GM19455 (cell line): ENCODE measurements at regions not wholly inside any gene's neighbourhood (a gene's known extent, or its start where the extent isn't known, plus 50 kb on each side); places are given as distances from the start of the nearest gene placed in this dataset.

Experiments
- ATAC-seq: cut with Tn5 transposase; IDR thresholded peaks from one replicate; pipeline ENCODE4 v1.9.1; 2021; ENCODE audit not compliant: unreplicated experiment

DNA sequence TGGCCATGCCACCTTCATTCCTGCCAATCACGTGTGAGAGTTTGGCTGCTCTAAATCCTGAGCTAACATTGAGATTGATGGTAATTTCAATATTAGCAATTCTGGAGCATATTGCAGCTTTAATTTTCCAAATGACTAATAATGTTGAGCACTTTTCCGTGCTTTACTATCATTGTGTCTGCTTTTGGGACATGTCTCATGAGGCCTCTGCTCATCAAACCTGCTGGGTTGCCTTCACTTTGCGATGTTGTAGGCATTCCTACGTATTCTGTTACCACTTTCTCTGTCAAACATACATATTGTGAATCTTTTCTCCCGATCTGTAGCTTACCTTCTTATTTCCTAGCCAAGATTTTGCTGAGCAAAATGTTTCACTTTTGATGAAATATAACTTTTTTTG, 466.6 kb downstream of the GALR1 start:
- no peak for ATAC-seq

DNA sequence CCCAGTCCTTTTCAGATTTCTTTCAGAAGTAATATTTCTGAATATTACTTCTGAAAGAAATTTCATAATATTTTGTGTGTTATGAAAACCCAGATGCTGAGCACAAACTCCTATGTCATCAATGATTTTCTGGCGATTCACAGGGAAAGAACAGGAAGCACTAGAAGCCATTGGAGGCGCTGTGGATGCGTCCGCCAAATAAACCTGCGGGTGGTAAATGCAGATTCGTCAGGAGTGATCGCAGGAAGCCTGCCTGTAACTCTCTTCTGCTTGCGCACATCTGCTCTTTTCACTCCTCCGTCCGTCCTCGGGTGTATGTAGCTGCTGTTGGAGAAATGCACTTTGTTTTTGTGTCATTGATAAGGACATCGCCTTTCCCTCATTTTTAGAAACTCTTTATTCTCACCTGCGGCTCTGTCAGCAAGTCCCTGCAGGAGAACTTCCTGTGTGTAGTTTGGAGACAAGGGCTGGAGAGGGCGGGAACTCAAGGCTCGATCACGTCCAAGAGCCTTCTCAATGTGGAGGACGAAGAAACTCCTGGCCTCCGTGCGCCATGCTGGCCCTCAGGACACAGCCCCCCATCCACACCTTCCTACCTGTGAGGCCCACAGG, 483.8 kb downstream of the GALR1 start:
- ATAC-seq, result no peak

DNA sequence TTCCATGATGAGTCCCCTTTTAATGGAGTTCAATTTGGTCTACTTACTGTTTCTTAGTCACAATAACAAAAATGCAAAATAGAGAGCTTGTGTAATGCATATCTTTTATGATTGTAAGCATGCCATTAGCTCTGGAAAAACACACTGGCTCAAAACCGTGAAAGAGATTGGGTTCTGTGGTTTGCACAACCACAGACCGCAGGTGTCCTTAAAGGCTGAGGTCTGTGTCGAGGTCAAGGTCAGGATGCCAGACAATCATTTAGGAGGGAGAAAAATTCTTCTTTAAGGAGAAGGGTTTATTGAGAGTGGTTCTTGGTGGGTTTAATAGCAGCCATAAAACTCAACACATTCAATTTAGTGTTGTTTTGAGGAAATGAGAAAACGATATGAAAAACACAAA, 487.2 kb downstream of the GALR1 start:
- no peak for ATAC-seq

DNA sequence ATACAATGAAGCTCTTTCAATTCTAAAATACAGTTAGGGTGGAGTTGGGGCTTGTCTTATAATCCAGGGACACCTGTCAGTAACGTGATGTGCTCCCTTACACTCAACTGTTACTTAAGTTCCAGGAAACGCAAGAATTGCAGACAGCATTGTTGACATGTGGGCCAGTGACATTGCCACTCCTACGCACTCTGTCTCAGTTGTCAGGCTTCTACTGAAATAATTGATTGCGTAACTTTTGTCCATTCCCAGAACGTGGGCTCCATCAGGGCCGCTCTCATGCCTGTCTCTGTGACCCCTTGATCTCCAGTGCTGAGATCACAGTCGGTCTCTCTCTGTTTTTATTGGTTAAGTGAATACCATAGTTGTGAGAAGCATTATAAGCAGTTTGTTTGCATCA, 487.8 kb downstream of the GALR1 start:
- ATAC-seq, result no peak

DNA sequence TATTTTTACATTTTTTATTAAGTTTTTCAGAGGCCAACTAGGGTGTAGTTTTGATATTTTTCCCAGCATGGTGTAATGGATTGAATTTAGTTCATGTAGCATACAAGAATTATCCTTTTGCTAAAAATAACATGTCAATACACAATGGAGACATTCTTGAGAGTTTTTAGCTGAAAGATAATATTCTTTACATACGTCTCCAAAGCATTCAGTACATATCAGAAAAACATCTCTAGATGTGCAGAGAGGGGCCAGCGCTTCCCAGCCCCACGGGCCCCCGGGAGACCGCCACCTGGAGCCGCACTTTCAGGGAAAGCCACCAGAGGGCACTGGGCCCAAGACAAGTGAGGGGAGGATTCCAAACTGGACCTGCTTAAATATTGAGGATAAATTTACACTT, 499.4 kb downstream of the GALR1 start:
- ATAC-seq, result no peak

DNA sequence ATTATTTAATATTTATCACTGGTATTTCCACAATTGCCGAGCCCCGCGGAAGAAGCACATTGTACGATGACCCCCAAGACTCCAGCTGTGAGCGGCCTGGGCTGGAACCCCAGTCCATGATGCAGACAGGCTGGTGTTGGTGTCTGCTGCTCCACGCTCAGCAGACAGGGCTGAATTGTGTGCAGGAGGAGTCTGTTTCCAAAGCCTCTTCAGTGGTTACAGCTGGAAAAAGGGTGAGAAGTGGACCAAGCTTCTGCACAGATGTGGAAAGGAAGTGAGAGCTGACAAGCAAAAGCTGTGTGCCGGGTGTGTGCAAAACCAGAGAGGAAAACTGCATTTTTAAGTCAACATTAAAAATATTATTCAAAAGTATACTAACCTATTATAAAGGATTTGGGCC, 500.4 kb downstream of the GALR1 start:
- ATAC-seq, result no peak

DNA sequence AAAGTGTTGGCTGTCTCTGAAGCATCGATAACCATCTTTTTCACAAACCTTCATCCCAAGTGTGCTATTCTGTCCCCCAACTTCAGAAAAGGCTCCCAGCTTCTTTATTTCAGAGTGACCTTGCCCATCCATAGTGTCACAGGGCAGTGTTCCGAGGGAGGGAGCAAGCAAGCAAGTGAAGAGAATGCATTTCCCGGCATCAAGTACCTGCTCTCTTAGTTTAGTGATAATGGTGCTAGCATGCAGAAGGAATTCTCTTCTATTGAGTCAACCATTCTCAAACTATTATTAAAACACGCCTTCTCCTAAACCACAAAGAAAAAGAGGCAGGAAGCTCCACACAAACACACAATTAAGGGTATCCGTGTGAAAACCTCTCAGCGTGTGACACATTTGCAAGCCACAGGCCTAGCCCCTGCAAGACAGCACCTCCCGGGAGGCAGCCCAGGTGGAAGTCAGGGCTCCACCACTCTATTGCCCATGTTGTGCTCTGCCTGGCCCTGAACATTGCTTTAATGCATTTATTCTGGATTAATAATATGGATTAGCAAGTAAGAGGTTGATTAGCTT, 504.9 kb downstream of the GALR1 start:
- ATAC-seq, result no peak

DNA sequence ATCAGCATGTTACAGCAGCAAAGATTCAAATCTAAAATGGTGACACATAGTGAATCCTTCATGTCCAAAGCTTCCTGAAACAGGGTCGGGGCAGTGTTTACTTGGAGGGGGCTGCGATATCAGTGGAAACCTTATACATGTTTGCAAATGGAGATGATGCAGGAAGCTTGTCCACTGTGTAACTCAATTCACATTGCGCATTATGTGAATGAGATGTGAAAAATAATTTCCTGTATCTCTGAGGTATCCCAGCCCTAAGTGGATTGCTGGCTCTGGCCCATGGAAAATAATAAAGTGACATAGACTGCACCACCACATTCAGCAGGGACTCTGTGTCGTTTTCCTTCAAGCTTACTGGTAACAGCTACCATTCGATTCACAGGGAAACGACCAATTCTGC, 505.5 kb downstream of the GALR1 start:
- no peak for ATAC-seq

DNA sequence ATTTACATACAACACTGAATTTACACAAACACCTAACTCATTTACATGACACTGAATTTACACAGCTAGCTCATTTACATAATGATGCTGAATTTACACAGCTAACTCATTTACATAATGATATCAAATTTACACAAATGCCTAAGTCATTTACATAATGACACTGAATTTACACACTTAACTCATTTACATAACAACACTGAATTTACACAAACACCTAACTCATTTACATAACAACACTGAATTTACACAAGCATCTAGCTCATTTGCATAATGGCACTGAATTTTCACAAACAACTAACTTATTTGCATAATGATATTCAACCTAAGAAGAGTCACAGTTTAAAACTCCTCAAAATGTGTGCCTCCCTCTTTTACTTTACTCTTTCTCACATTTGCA, 511.7 kb downstream of the GALR1 start:
- no peak for ATAC-seq

DNA sequence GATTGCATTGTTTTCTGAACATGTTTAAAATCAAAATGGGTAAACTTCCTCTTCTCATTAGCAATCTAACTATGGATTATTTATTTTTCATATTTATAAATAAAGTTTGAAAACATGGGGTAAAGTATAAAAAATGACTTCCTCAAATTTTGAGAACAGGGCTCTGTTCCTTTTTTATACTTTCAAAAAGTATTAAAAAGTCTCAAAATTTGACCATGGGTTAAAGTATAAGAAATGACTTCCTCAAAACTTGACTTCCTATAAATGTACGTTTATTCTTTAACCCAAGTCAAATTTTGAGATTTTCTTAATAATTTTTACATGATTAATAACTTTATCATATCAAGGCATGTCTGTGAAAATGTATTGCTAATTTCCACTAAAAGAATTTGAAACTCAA, 512.4 kb downstream of the GALR1 start:
- ATAC-seq, result no peak

DNA sequence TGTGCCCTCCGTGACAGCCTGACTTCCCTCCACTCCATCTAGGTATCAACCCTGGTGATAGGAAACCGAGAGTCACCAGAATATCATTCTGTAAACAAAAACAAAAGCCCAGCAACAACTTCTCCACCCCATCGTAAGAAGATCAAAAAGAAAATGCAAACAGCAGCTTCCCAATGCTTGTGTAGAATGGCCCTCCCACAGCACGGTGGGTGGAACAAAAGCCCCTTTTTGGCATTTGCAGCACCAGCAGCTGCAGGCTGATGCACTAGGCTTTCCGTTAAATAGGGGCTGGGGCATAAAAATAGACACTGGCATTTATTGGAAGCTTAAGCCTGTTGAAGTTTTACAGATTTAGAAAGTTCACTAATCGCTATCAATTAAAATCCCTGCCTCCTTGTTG, 513.0 kb downstream of the GALR1 start:
- no peak for ATAC-seq

DNA sequence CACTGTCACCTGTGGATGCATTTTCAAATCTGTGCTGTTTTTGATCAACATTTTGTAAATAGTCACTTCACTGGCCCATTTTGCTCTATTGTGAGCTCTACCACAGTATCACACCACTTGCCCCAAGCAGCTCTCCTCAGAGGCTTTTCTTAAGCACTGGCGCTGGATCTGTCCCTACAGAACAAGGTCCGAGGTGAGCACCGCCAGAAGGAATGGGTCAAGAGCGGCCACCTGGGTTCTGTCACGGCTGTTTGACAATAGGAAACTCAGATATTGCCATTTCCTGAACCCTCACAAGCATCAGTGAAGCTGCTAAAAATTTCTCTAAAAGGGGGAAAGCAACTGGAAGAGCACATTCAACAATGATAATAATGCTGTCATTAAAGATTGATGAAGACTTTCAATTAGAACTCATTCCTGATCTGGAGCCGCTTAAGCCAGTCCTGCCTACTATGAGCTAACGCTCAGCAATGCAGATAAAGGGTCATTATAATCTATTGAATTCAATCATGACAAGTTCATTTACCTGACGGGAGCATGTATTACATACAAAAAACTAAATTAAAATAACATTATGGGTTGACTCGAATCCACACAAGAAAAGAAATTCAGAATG, 514.0 kb downstream of the GALR1 start:
- no peak for ATAC-seq

DNA sequence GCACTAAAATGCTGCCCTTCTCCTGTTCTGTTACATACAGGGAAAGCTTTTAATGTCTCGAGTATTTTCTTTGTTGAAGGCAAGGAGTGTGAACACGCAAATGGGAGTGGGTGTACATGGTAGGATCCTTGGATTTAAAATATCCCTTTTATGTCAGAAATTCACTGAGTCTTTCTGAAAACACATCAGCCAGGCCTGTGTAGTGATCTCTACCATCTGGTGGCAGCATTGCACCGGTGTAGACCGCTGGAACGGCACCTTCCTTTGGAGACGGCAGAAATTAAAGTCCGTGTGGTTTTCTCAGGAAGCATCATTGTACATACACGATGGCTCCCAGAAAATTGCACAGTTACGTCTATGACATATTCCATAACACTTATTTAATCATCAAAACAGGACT, 515.8 kb downstream of the GALR1 start:
- ATAC-seq, result no peak

DNA sequence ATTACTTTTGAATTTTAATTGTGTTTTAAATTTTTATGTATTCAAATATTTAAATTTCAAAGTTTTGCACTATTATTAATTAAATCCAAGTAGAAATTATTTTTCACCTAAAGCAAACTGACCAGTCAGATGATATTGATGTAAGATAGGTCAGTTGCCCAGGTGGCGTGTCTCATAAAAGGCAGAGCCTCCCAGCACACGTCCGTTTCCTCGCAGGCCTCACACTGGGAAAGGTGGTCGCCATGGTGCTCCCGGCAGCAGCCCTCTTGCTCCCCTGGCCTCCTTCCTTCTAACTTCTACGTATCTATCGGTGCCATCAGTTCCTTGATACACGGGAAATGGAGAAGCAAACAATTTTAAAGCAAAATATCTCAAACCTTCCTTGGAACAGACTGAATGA, 516.8 kb downstream of the GALR1 start:
- no peak for ATAC-seq

DNA sequence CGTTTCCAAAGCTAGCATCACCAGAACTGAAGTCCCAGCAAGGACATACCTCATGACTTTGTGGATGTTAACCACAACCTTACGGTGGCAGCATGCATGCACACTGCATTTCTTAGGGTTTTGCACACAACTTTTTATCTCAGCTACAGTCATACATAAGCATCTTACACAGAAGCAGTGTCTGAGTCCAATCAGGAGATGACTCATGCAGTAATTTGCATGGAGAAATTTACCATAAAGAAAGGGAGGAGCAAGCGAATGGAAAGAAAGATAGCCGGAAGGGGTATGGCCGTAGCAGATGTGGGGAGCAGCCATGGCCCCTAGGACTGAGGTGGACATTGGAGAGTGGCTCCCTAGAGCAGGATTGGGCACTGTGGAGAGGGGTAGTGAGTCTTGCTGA, 522.5 kb downstream of the GALR1 start:
- ATAC-seq, result no peak

DNA sequence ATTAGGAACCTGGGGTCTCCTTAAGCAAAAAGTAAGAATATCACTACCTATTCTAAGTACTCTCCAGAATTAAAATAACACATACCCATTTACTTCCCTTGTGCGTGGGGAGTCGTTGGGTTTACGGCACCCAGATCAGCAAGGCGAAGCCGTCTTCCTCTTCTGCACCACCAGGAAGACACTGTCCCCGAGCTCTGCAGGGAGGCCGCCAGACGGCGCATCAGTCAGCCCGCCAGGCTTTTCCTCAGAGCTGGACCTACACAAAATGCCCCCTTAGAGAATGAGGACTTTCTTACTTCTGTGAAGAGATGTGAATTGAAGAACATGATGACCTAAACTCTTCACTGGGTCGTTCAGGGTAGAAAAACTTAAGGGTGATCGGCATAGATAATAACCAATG, 526.5 kb downstream of the GALR1 start:
- ATAC-seq, result no peak

DNA sequence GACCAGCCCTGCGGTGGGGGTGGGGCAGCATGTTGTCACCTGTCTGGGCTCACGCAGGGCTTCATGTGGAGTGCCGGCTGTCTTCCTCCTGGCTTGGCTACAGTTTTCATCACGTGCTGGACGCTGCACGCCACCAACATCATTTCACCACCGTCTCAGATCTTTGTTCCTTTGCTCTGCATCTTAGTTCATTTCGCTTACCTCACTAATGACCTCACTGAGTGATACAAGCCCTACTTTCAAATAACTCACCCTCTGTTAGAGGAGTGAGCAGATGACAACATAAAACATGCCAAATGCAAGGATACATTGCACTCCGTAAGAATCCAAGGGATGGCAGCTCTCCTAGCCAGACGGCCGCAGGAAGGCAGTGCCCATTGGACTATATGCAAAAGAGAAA, 527.5 kb downstream of the GALR1 start:
- no peak for ATAC-seq

DNA sequence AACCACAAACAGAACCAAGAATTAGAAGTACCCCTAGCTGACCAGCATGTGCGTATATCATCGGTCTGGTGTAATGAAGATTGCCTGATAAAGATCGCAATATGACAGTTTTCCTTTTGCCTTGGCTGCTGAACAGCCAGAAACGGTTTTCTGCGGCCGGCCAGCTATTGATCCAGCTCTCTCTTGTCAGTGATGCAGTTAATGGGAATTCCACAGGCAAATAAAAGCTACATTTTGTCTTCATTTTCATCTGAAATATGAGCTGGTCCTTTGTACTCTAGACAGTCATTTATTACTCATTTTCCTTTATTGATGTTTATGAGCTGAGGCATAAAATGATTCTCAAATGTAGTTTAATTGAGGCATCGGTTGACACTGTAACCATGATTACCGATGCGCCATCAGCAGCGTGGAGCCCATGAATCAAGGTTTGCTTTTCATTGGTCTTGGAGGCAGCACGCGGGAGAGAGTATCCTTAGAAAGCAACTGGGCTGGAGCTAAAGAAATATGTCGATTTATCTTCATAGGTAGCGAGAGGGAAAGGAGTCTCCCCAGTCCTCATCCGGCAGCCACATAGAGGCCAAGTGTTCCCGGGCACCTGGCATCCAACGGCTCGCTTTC, 535.2 kb downstream of the GALR1 start:
- ATAC-seq, result no peak

DNA sequence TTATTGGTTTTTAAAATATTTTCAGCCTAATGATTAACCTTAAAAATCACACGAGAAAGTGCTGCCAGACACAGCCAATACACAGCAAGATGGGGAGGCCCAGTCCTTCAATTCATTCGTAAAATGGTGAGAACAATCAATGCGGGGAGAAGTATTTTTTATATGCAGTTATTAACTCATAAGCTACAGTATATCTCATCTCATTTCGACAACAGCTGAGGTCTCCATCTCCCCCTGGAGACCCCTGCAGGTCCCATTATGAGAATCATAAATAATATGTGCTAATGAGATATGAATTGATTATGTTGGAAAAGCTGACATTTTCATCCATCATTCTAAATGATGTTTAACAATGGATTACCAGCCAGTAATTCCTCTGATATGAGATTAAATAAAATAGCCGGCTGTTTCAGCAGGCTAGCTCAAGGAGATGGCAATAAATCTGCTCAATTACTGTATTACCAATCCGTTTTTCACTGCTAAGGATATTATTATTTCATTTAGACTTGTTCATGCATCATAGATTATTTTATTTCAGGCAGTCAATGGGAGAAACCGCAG, 535.8 kb downstream of the GALR1 start:
- no peak for ATAC-seq

DNA sequence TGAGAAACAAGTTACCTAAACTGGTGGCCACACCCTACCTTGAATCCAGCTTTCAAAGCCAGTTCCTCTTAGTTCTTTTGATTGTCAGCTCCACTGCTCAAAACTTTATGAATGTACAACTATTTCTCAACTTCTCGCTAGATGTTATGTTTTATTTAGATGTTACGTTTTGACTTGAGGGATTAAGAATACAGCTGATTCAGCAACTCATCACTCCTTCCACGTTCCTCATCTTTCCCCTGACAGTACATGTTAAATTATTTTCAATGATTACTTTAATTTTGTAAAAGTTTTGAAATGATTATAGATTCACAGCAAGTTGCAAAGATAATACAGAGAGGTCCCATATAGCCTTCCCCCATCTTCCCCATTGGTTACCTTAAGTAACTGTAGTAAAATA, 553.4 kb downstream of the GALR1 start:
- no peak for ATAC-seq

DNA sequence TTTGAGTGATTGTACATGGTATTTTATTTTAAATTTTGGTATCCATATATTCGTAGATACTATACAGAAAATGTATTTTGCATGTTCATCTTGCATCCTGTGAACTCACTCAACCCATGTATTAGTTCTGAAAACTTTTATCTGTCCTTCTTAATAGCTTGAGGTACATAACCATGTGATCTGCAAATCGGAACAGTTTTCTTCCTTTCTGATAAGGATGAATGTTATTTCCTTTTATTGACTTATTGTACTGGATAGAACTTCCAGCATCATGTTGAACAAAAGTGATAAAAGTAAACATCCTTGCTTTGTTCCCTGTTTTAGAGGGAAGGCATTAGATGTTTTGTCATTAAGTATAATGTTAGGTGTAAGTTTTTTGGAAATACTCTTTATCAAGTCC, 554.7 kb downstream of the GALR1 start:
- no peak for ATAC-seq

DNA sequence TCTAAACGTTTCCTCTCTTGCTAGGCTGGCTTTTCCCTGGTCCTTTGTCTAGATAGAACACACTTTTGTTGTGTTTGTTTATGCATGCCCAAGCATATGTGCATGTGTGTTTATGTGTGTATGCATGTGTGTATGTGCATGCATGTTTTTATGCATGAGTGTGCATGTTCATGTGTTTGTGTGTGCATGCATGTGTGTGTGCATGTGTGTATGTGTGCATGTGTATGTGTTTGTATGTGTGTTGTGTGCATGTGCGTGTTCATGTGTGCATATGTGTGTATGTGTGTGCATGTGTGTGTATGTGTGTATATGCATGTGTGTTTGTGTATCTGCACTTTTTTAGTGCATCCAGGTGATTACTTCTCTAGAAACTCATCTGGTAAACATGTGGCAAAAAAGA, 558.0 kb downstream of the GALR1 start:
- ATAC-seq, result no peak
